Mesothelial cell of epicardium (in vitro differentiated cells): ENCODE measurements at regions not wholly inside any gene's neighbourhood (a gene's known extent, or its start where the extent isn't known, plus 50 kb on each side); places are given as distances from the start of the nearest gene placed in this dataset.

ENCODE experiments used
- DNase-seq, 2 experiments: peaks; one replicate each; pipeline ENCODE4 v3.0.0; 2021; ENCODE audit warnings: low spot score in 2 of 2; ENCODE audit not compliant: unreplicated experiment in 2 of 2
- H3K27ac Mint-ChIP-seq: 2 replicates; pipeline ENCODE4 v1.8.0; 2021; ENCODE audit warnings: mixed read lengths
- H3K27me3 Mint-ChIP-seq: 2 replicates; pipeline ENCODE4 v1.8.0; 2021; ENCODE audit warnings: low read depth, mixed read lengths
- H3K36me3 Mint-ChIP-seq: 2 replicates; pipeline ENCODE4 v1.8.0; 2021; ENCODE audit warnings: mixed read lengths
- H3K4me1 Mint-ChIP-seq: 2 replicates; pipeline ENCODE4 v1.8.0; 2021; ENCODE audit warnings: mixed read lengths
- H3K4me3 Mint-ChIP-seq: 2 replicates; pipeline ENCODE4 v1.8.0; 2021; ENCODE audit warnings: mild to moderate bottlenecking, moderate library complexity, mixed read lengths
- H3K9me3 Mint-ChIP-seq: 2 replicates; pipeline ENCODE4 v1.8.0; 2021; ENCODE audit warnings: mixed read lengths
- CTCF ChIP-seq: fragments of 200-600 bp; sonication (generic); IDR thresholded peaks from one replicate; pipeline ENCODE4 v1.5.0; 2021; ENCODE audit warnings: antibody characterized with exemption; ENCODE audit not compliant: unreplicated experiment

- TF ChIP-seq CTCF, result no peak
Observed at GRCh38 chr6:85121158-85121557, 328.7 kb upstream of the NT5E start.

GRCh38 chr6:85118652-85119235 is 331.1 kb upstream of the NT5E start:
- H3K4me3 Mint-ChIP-seq, result no peak overlapping the region
- H3K9me3 Mint-ChIP-seq, result no peaks in the 10 kb centered on the region
- peaks cover 12% of the 10 kb centered on the region for H3K27me3 Mint-ChIP-seq
- no peak for TF ChIP-seq CTCF
- no peak overlapping the region for H3K27ac Mint-ChIP-seq
- DNase-seq, result no peak
- H3K4me1 Mint-ChIP-seq, result peaks cover 6% of the 10 kb centered on the region
- H3K36me3 Mint-ChIP-seq, result no peaks in the 10 kb centered on the region

More at GRCh38 chr6:85121158-85121557, 328.7 kb upstream of the NT5E start:
- Mint-ChIP-seq H3K27ac (no peak overlapping the region), H3K9me3 (no peaks in the 10 kb centered on the region), H3K36me3 (no peaks in the 10 kb centered on the region), H3K4me3 (no peak overlapping the region), H3K4me1 (peaks cover 6% of the 10 kb centered on the region), H3K27me3 (peaks cover 18% of the 10 kb centered on the region)
- no peak for DNase-seq

- no peak for DNase-seq
- no peak for TF ChIP-seq CTCF
- no peak overlapping the region for H3K27ac Mint-ChIP-seq
- H3K4me3 Mint-ChIP-seq, result no peak overlapping the region
- peaks cover 6% of the 10 kb centered on the region for H3K4me1 Mint-ChIP-seq
- peaks cover 12% of the 10 kb centered on the region for H3K27me3 Mint-ChIP-seq
- H3K9me3 Mint-ChIP-seq, result no peaks in the 10 kb centered on the region
- no peaks in the 10 kb centered on the region for H3K36me3 Mint-ChIP-seq
Observed at GRCh38 chr6:85118233-85118632, 331.6 kb upstream of the NT5E start.

GRCh38 chr6:85116475-85116874 is 333.4 kb upstream of the NT5E start:
- Mint-ChIP-seq H3K27me3 (peaks cover 3% of the 10 kb centered on the region), H3K36me3 (no peaks in the 10 kb centered on the region), H3K4me3 (no peak overlapping the region), H3K4me1 (peaks cover 9% of the 10 kb centered on the region), H3K9me3 (no peaks in the 10 kb centered on the region), H3K27ac (no peak overlapping the region)
- DNase-seq, result no peak
- no peak for TF ChIP-seq CTCF

GRCh38 chr6:85115876-85116275 is 334.0 kb upstream of the NT5E start:
- no peak for TF ChIP-seq CTCF
- peaks cover 3% of the 10 kb centered on the region for H3K27me3 Mint-ChIP-seq
- no peak for DNase-seq
- H3K9me3 Mint-ChIP-seq, result no peaks in the 10 kb centered on the region
- H3K27ac Mint-ChIP-seq, result no peak overlapping the region
- peaks cover 9% of the 10 kb centered on the region for H3K4me1 Mint-ChIP-seq
- no peaks in the 10 kb centered on the region for H3K36me3 Mint-ChIP-seq
- no peak overlapping the region for H3K4me3 Mint-ChIP-seq

GRCh38 chr6:85115376-85115775 is 334.5 kb upstream of the NT5E start:
- Mint-ChIP-seq H3K4me3 (no peak overlapping the region), H3K9me3 (no peaks in the 10 kb centered on the region)
- no peak for DNase-seq

More at GRCh38 chr6:85115376-85115775, 334.5 kb upstream of the NT5E start:
- TF ChIP-seq CTCF, result no peak
- H3K27ac Mint-ChIP-seq, result no peak overlapping the region
- peaks cover 3% of the 10 kb centered on the region for H3K27me3 Mint-ChIP-seq
- H3K4me1 Mint-ChIP-seq, result peaks cover 9% of the 10 kb centered on the region
- H3K36me3 Mint-ChIP-seq, result no peaks in the 10 kb centered on the region
